HepG2 (cell line): ENCODE measurements at regions not wholly inside any gene's neighbourhood (a gene's known extent, or its start where the extent isn't known, plus 50 kb on each side); places are given as distances from the start of the nearest gene placed in this dataset.

Experiments
- ATF7 ChIP-seq, 2 experiments: fragments of 450-650 bp in 1 of 2; sonication (generic) in 1 of 2; formaldehyde crosslinking in 1 of 2; IDR thresholded peaks; 2 replicates each; pipeline versions ENCODE4 v1.4.0 to v1.6.1; 2016 to 2020; ENCODE audit warnings: antibody characterized with exemption in 1 of 2, mild to moderate bottlenecking in 1 of 2, missing genetic modification reagents in 1 of 2
- ISX ChIP-seq: sonication (generic); formaldehyde crosslinking; conservative IDR thresholded peaks from 2 replicates; pipeline ENCODE4 v1.5.0; 2020; ENCODE audit warnings: missing genetic modification reagents
- KDM3A ChIP-seq: IDR thresholded peaks from 2 replicates; pipeline ENCODE4 v1.6.1; 2018; ENCODE audit warnings: low read depth, missing compliant biosample characterization
- KDM5A ChIP-seq: fragments of 200-600 bp; sonication (generic); IDR thresholded peaks from 2 replicates; pipeline ENCODE4 v1.7.0; 2018; ENCODE audit warnings: antibody characterized with exemption, mild to moderate bottlenecking, low read length, borderline replicate concordance
- PHF5A ChIP-seq: IDR thresholded peaks from one replicate; pipeline ENCODE4 v1.6.1; 2018; ENCODE audit warnings: low read depth, missing genetic modification reagents; ENCODE audit not compliant: unreplicated experiment
- RORA ChIP-seq: sonication (generic); formaldehyde crosslinking; IDR thresholded peaks from 2 replicates; pipeline ENCODE4 v1.5.0; 2020; ENCODE audit warnings: mild to moderate bottlenecking, missing genetic modification reagents, moderate library complexity
- SMYD3 ChIP-seq: sonication (generic); formaldehyde crosslinking; IDR thresholded peaks from 2 replicates; pipeline ENCODE4 v1.8.1; 2023; ENCODE audit warnings: mild to moderate bottlenecking, missing genetic modification reagents
- SOX13 ChIP-seq, 3 experiments: fragments of 450-650 bp in 1 of 3; sonication (generic) in 1 of 3; formaldehyde crosslinking in 1 of 3; IDR thresholded peaks in 2 of 3; conservative IDR thresholded peaks in 1 of 3; 2 replicates each; pipeline versions ENCODE4 v1.5.0 to v1.6.1; 2016 to 2020; ENCODE audit warnings: antibody characterized with exemption in 1 of 3, mild to moderate bottlenecking in 1 of 3, missing compliant biosample characterization in 1 of 3, missing genetic modification reagents in 1 of 3, moderate library complexity in 1 of 3
- ZBTB26 ChIP-seq: IDR thresholded peaks from 2 replicates; pipeline ENCODE4 v1.6.1; 2016; ENCODE audit warnings: missing compliant biosample characterization, missing genetic modification reagents, borderline replicate concordance
- ZNF572 ChIP-seq: sonication (generic); formaldehyde crosslinking; IDR thresholded peaks from 2 replicates; pipeline ENCODE4 v1.5.1; 2020; ENCODE audit warnings: mild to moderate bottlenecking, missing genetic modification reagents
- TF ChIP-seq, protein P1 (sequence below): sonication (generic); formaldehyde crosslinking; IDR thresholded peaks from 2 replicates; pipeline ENCODE4 v1.4.0; 2020; ENCODE audit warnings: missing genetic modification reagents, mild to moderate bottlenecking, borderline replicate concordance
- TF ChIP-seq, protein P2 (sequence below): sonication (generic); formaldehyde crosslinking; IDR thresholded peaks from 2 replicates; pipeline ENCODE4 v1.4.0; 2020; ENCODE audit warnings: missing genetic modification reagents; ENCODE audit errors: not compliant biosample characterization
- TF ChIP-seq, protein P3 (sequence below): sonication (generic); formaldehyde crosslinking; IDR thresholded peaks from 2 replicates; pipeline ENCODE4 v1.9.0; 2021; ENCODE audit warnings: mild to moderate bottlenecking, missing genetic modification reagents

- no peak for TF ChIP-seq KDM5A
- no peak for TF ChIP-seq ISX (CRISPR knock-in tag)
- no peak for TF ChIP-seq SOX13 (IDR thresholded peaks at IDR 0.05)
- peak in 1 of 2 experiments; percentile 52; a peak in 1 of 4 replicates for TF ChIP-seq SOX13 (CRISPR knock-in tag; conservative IDR thresholded peaks at IDR 0.05 in 1 of 2, IDR thresholded peaks at IDR 0.05 in 1 of 2)
- TF ChIP-seq RORA (CRISPR knock-in tag), result no peak
- TF ChIP-seq, protein P1, sequence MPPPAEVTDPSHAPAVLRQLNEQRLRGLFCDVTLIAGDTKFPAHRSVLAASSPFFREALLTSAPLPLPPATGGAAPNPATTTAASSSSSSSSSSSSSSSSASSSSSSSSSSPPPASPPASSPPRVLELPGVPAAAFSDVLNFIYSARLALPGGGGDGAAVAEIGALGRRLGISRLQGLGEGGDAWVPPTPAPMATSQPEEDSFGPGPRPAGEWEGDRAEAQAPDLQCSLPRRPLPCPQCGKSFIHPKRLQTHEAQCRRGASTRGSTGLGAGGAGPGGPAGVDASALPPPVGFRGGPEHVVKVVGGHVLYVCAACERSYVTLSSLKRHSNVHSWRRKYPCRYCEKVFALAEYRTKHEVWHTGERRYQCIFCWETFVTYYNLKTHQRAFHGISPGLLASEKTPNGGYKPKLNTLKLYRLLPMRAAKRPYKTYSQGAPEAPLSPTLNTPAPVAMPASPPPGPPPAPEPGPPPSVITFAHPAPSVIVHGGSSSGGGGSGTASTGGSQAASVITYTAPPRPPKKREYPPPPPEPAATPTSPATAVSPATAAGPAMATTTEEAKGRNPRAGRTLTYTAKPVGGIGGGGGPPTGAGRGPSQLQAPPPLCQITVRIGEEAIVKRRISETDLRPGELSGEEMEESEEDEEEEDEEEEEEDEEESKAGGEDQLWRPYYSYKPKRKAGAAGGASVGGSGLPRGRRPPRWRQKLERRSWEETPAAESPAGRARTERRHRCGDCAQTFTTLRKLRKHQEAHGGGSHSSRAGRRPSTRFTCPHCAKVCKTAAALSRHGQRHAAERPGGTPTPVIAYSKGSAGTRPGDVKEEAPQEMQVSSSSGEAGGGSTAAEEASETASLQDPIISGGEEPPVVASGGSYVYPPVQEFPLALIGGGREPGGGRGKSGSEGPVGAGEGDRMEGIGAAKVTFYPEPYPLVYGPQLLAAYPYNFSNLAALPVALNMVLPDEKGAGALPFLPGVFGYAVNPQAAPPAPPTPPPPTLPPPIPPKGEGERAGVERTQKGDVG, result peak; percentile 92; the same call in 1 of the 2 replicates
- TF ChIP-seq, protein P2, sequence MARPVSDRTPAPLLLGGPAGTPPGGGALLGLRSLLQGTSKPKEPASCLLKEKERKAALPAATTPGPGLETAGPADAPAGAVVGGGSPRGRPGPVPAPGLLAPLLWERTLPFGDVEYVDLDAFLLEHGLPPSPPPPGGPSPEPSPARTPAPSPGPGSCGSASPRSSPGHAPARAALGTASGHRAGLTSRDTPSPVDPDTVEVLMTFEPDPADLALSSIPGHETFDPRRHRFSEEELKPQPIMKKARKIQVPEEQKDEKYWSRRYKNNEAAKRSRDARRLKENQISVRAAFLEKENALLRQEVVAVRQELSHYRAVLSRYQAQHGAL (CRISPR knock-in tag), result no peak
- TF ChIP-seq, protein P3, sequence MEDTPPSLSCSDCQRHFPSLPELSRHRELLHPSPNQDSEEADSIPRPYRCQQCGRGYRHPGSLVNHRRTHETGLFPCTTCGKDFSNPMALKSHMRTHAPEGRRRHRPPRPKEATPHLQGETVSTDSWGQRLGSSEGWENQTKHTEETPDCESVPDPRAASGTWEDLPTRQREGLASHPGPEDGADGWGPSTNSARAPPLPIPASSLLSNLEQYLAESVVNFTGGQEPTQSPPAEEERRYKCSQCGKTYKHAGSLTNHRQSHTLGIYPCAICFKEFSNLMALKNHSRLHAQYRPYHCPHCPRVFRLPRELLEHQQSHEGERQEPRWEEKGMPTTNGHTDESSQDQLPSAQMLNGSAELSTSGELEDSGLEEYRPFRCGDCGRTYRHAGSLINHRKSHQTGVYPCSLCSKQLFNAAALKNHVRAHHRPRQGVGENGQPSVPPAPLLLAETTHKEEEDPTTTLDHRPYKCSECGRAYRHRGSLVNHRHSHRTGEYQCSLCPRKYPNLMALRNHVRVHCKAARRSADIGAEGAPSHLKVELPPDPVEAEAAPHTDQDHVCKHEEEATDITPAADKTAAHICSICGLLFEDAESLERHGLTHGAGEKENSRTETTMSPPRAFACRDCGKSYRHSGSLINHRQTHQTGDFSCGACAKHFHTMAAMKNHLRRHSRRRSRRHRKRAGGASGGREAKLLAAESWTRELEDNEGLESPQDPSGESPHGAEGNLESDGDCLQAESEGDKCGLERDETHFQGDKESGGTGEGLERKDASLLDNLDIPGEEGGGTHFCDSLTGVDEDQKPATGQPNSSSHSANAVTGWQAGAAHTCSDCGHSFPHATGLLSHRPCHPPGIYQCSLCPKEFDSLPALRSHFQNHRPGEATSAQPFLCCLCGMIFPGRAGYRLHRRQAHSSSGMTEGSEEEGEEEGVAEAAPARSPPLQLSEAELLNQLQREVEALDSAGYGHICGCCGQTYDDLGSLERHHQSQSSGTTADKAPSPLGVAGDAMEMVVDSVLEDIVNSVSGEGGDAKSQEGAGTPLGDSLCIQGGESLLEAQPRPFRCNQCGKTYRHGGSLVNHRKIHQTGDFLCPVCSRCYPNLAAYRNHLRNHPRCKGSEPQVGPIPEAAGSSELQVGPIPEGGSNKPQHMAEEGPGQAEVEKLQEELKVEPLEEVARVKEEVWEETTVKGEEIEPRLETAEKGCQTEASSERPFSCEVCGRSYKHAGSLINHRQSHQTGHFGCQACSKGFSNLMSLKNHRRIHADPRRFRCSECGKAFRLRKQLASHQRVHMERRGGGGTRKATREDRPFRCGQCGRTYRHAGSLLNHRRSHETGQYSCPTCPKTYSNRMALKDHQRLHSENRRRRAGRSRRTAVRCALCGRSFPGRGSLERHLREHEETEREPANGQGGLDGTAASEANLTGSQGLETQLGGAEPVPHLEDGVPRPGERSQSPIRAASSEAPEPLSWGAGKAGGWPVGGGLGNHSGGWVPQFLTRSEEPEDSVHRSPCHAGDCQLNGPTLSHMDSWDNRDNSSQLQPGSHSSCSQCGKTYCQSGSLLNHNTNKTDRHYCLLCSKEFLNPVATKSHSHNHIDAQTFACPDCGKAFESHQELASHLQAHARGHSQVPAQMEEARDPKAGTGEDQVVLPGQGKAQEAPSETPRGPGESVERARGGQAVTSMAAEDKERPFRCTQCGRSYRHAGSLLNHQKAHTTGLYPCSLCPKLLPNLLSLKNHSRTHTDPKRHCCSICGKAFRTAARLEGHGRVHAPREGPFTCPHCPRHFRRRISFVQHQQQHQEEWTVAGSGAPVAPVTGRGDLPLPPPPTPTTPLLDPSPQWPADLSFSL (CRISPR knock-in tag), result peak; percentile 78
- peak; percentile 83 for TF ChIP-seq PHF5A (CRISPR knock-in tag)
- peak; percentile 94 for TF ChIP-seq ZBTB26
- TF ChIP-seq KDM3A (CRISPR knock-in tag), result peak; percentile 84
- TF ChIP-seq ATF7 (IDR thresholded peaks at IDR 0.05), result no peak
- peak; percentile 8; the same call in 1 of the 2 replicates for TF ChIP-seq ATF7 (CRISPR knock-in tag; IDR thresholded peaks at IDR 0.05)
- TF ChIP-seq SMYD3, result no peak
- TF ChIP-seq ZNF572, result peak; percentile 63; the same call in 1 of the 2 replicates
These were observed 61.7 kb downstream of the ADRA2C start (continued) for GRCh38 chr4:3827616-3828492.
